SK-N-SH treated with all-trans-retinoic acid at 6 μM for 48 hours (cell line): ENCODE measurements at regions not wholly inside any gene's neighbourhood (a gene's known extent, or its start where the extent isn't known, plus 50 kb on each side); places are given as distances from the start of the nearest gene placed in this dataset.

Experiments
- ARNTL ChIP-seq: fragments of 450-650 bp; formaldehyde crosslinking; IDR thresholded peaks from 2 replicates; pipeline ENCODE4 v1.5.0; 2020; ENCODE audit warnings: low read depth, mild to moderate bottlenecking, moderate library complexity, borderline replicate concordance
- CREB5 ChIP-seq: fragments of 250-450 bp; sonication (Bioruptor Pico); IDR thresholded peaks from 2 replicates; pipeline ENCODE4 v1.5.1; 2020; ENCODE audit warnings: low read depth, mild to moderate bottlenecking, moderate library complexity
- CSRNP3 ChIP-seq: fragments of 250-450 bp; sonication (Bioruptor Pico); IDR thresholded peaks from 2 replicates; pipeline ENCODE4 v1.5.1; 2021; ENCODE audit warnings: mild to moderate bottlenecking, moderate library complexity
- GLIS3 ChIP-seq: fragments of 250-450 bp; sonication (Bioruptor Pico); IDR thresholded peaks from 2 replicates; pipeline ENCODE4 v1.5.0; 2020; ENCODE audit warnings: mild to moderate bottlenecking, moderate library complexity
- PATZ1 ChIP-seq: fragments of 250-450 bp; sonication (Bioruptor Pico); IDR thresholded peaks from 2 replicates; pipeline ENCODE4 v1.8.0; 2020; ENCODE audit warnings: mild to moderate bottlenecking, moderate library complexity, borderline replicate concordance
- TSHZ2 ChIP-seq: fragments of 250-450 bp; sonication (Bioruptor Pico); IDR thresholded peaks from 2 replicates; pipeline ENCODE4 v1.5.0; 2020; ENCODE audit warnings: mild to moderate bottlenecking, moderate library complexity
- ZFP3 ChIP-seq: fragments of 250-450 bp; sonication (Bioruptor Pico); IDR thresholded peaks from 2 replicates; pipeline ENCODE4 v1.5.0; 2020; ENCODE audit warnings: mild to moderate bottlenecking, moderate library complexity
- ZFP30 ChIP-seq: fragments of 450-650 bp; formaldehyde crosslinking; IDR thresholded peaks from 2 replicates; pipeline ENCODE4 v1.5.0; 2022; ENCODE audit warnings: mild to moderate bottlenecking, moderate library complexity

GRCh38 chr4:111718763-111719559, 426.3 kb upstream of the FAM241A start:
- TF ChIP-seq CREB5 (CRISPR knock-in tag): no peak
- no peak for TF ChIP-seq TSHZ2
- TF ChIP-seq CSRNP3 (CRISPR knock-in tag): no peak
- no peak for TF ChIP-seq PATZ1 (CRISPR knock-in tag)
- no peak for TF ChIP-seq ZFP3 (CRISPR knock-in tag)
- no peak for TF ChIP-seq GLIS3 (CRISPR knock-in tag)
- TF ChIP-seq ZFP30 (CRISPR knock-in tag): no peak
- TF ChIP-seq ARNTL (CRISPR knock-in tag): no peak
